Keratinocyte (primary cell): ENCODE measurements at regions not wholly inside any gene's neighbourhood (a gene's known extent, or its start where the extent isn't known, plus 50 kb on each side); places are given as distances from the start of the nearest gene placed in this dataset.

Source experiments
- DNase-seq: peaks from one replicate; pipeline ENCODE4 v3.0.0-alpha.2; 2011; ENCODE audit warnings: low read depth, missing footprints, low spot score
- FAIRE-seq: peaks from 2 replicates; lab custom pipeline; 2011; peaks lifted over from hg19 to GRCh38; lab: Jason Lieb, UNC
- H2AFZ ChIP-seq: 2 replicates; pipeline ENCODE4 v1.6.0; 2012; ENCODE audit warnings: low read length, control low read depth, inconsistent platforms; ENCODE audit not compliant: control insufficient read depth
- H3K27ac ChIP-seq: 2 replicates; pipeline ENCODE4 v1.5.1; 2011; ENCODE audit warnings: low read length; ENCODE audit not compliant: control insufficient read depth, insufficient read depth
- H3K27me3 ChIP-seq: 3 replicates; pipeline ENCODE4 v1.6.0; 2011; ENCODE audit warnings: low read length; ENCODE audit not compliant: control insufficient read depth, insufficient read depth; ENCODE audit errors: extremely low read depth
- H3K36me3 ChIP-seq, 2 experiments: 2 replicates in 1 of 2; 3 replicates in 1 of 2; pipeline ENCODE4 v1.5.1; 2011; ENCODE audit warnings: low read length in 2 of 2, mild to moderate bottlenecking in 1 of 2; ENCODE audit not compliant: control insufficient read depth in 2 of 2, insufficient read depth in 2 of 2; ENCODE audit errors: extremely low read depth in 1 of 2
- H3K4me1 ChIP-seq: 3 replicates; pipeline ENCODE4 v1.5.1; 2011; ENCODE audit warnings: low read length; ENCODE audit not compliant: control insufficient read depth, insufficient read depth; ENCODE audit errors: extremely low read depth
- H3K4me2 ChIP-seq: 3 replicates; pipeline ENCODE4 v1.6.0; 2011; ENCODE audit warnings: low read depth, low read length; ENCODE audit not compliant: control insufficient read depth, insufficient read depth; ENCODE audit errors: extremely low read depth
- H3K4me3 ChIP-seq, 3 experiments: fragments of 200-600 bp in 1 of 3; sonication (generic) in 1 of 3; 2 replicates in 2 of 3; 3 replicates in 1 of 3; pipeline ENCODE4 v1.5.1; 2011 to 2016; ENCODE audit warnings: low read length in 3 of 3, mild to moderate bottlenecking in 3 of 3, control low read depth in 2 of 3, inconsistent platforms in 1 of 3, low read depth in 1 of 3, mixed read lengths in 1 of 3, mixed run types in 1 of 3, moderate library complexity in 1 of 3; ENCODE audit not compliant: control insufficient read depth in 2 of 3, insufficient read depth in 2 of 3; ENCODE audit errors: extremely low read depth in 1 of 3
- H3K79me2 ChIP-seq: 2 replicates; pipeline ENCODE4 v1.6.0; 2012; ENCODE audit warnings: low read length; ENCODE audit not compliant: control insufficient read depth, insufficient read depth
- H3K9ac ChIP-seq: 3 replicates; pipeline ENCODE4 v1.6.0; 2011; ENCODE audit warnings: low read length; ENCODE audit not compliant: control insufficient read depth, insufficient read depth; ENCODE audit errors: extremely low read depth
- H3K9me1 ChIP-seq: 3 replicates; pipeline ENCODE4 v1.6.0; 2011; ENCODE audit warnings: low read length; ENCODE audit not compliant: control insufficient read depth, insufficient read depth; ENCODE audit errors: extremely low read depth
- H3K9me3 ChIP-seq: 2 replicates; pipeline ENCODE4 v1.5.1; 2012; ENCODE audit warnings: low read depth, low read length; ENCODE audit not compliant: control insufficient read depth
- H4K20me1 ChIP-seq: 3 replicates; pipeline ENCODE4 v1.6.0; 2011; ENCODE audit warnings: low read length; ENCODE audit not compliant: control insufficient read depth, insufficient read depth; ENCODE audit errors: extremely low read depth
- CTCF ChIP-seq, 3 experiments: IDR thresholded peaks in 1 of 3; conservative IDR thresholded peaks in 1 of 3; optimal IDR thresholded peaks in 1 of 3; 2 replicates in 2 of 3; 3 replicates in 1 of 3; pipeline versions ENCODE3 to v1.5.1; 2011; ENCODE audit warnings: low read length in 3 of 3, mild to moderate bottlenecking in 3 of 3, moderate library complexity in 2 of 3, control low read depth in 1 of 3, inconsistent platforms in 1 of 3; ENCODE audit not compliant: insufficient read depth in 2 of 3; ENCODE audit errors: extremely low read depth in 1 of 3
- EZH2 ChIP-seq: IDR thresholded peaks from one replicate; pipeline ENCODE4 v1.6.1; 2012; ENCODE audit warnings: inconsistent platforms, mild to moderate bottlenecking, low read length, moderate library complexity
- dilution Hi-C: fragments of 300-500 bp; cut with MboI; formaldehyde crosslinking; loops from one replicate; pipeline ENCODE4 v1.7.0; 2020; ENCODE audit warnings: low sequenced_read_pairs; ENCODE audit not compliant: extremely low pct_ligation_motif_present

- dilution Hi-C loops: no loop called here
- no peaks in the 10 kb centered on the region for H3K79me2 ChIP-seq
Measured at GRCh38 chr7:1291845-1292765, 59.4 kb downstream of the UNCX start.

GRCh38 chr7:1292972-1293830, 60.5 kb downstream of the UNCX start:
- dilution Hi-C loops: no loop called here
- no peak for FAIRE-seq
- Histone ChIP-seq H3K79me2 (no peaks in the 10 kb centered on the region), H3K4me1 (peaks cover 6% of the 10 kb centered on the region), H4K20me1 (no peaks in the 10 kb centered on the region), H3K9me1 (no peaks in the 10 kb centered on the region), H3K27me3 (peaks cover 71% of the 10 kb centered on the region), H3K4me2 (no peak overlapping the region), H2AFZ (no peak overlapping the region), H3K9me3 (no peaks in the 10 kb centered on the region), H3K27ac (no peak overlapping the region), H3K36me3 (no peaks in the 10 kb centered on the region), H3K4me3 (no peak overlapping the region), H3K9ac (no peak overlapping the region)
- DNase-seq: no peak
- TF ChIP-seq CTCF (optimal IDR thresholded peaks at IDR 0.05 in 1 of 3, IDR thresholded peaks at IDR 0.05 in 1 of 3, conservative IDR thresholded peaks at IDR 0.05 in 1 of 3; ENCODE audit: extremely low read depth in 1 of 3, insufficient read depth in 2 of 3, low read length in 3 of 3) (no peak), EZH2 (no peak)

More at GRCh38 chr7:1291845-1292765, 59.4 kb downstream of the UNCX start:
- no peak for TF ChIP-seq CTCF (optimal IDR thresholded peaks at IDR 0.05 in 1 of 3, IDR thresholded peaks at IDR 0.05 in 1 of 3, conservative IDR thresholded peaks at IDR 0.05 in 1 of 3; ENCODE audit: extremely low read depth in 1 of 3, insufficient read depth in 2 of 3, low read length in 3 of 3)
- no peak for TF ChIP-seq EZH2
- DNase-seq (no peak), FAIRE-seq (no peak)
- Histone ChIP-seq H3K4me3 (no peak overlapping the region), H3K9ac (no peak overlapping the region), H3K9me3 (no peaks in the 10 kb centered on the region), H3K9me1 (no peaks in the 10 kb centered on the region), H3K4me2 (no peak overlapping the region), H3K4me1 (peaks cover 6% of the 10 kb centered on the region), H3K27me3 (peaks cover 62% of the 10 kb centered on the region), H3K36me3 (no peaks in the 10 kb centered on the region), H3K27ac (no peak overlapping the region), H2AFZ (no peak overlapping the region), H4K20me1 (no peaks in the 10 kb centered on the region)
